Keratinocyte (primary cell): ENCODE measurements at regions not wholly inside any gene's neighbourhood (a gene's known extent, or its start where the extent isn't known, plus 50 kb on each side); places are given as distances from the start of the nearest gene placed in this dataset.

ENCODE experiments used
- DNase-seq: peaks from one replicate; pipeline ENCODE4 v3.0.0-alpha.2; 2011; ENCODE audit warnings: low read depth, missing footprints, low spot score
- FAIRE-seq: peaks from 2 replicates; lab custom pipeline; 2011; peaks lifted over from hg19 to GRCh38; lab: Jason Lieb, UNC
- H2AFZ ChIP-seq: 2 replicates; pipeline ENCODE4 v1.6.0; 2012; ENCODE audit warnings: low read length, control low read depth, inconsistent platforms; ENCODE audit not compliant: control insufficient read depth
- H3K27ac ChIP-seq: 2 replicates; pipeline ENCODE4 v1.5.1; 2011; ENCODE audit warnings: low read length; ENCODE audit not compliant: control insufficient read depth, insufficient read depth
- H3K27me3 ChIP-seq: 3 replicates; pipeline ENCODE4 v1.6.0; 2011; ENCODE audit warnings: low read length; ENCODE audit not compliant: control insufficient read depth, insufficient read depth; ENCODE audit errors: extremely low read depth
- H3K36me3 ChIP-seq, 2 experiments: 2 replicates in 1 of 2; 3 replicates in 1 of 2; pipeline ENCODE4 v1.5.1; 2011; ENCODE audit warnings: low read length in 2 of 2, mild to moderate bottlenecking in 1 of 2; ENCODE audit not compliant: control insufficient read depth in 2 of 2, insufficient read depth in 2 of 2; ENCODE audit errors: extremely low read depth in 1 of 2
- H3K4me1 ChIP-seq: 3 replicates; pipeline ENCODE4 v1.5.1; 2011; ENCODE audit warnings: low read length; ENCODE audit not compliant: control insufficient read depth, insufficient read depth; ENCODE audit errors: extremely low read depth
- H3K4me2 ChIP-seq: 3 replicates; pipeline ENCODE4 v1.6.0; 2011; ENCODE audit warnings: low read depth, low read length; ENCODE audit not compliant: control insufficient read depth, insufficient read depth; ENCODE audit errors: extremely low read depth
- H3K4me3 ChIP-seq, 3 experiments: fragments of 200-600 bp in 1 of 3; sonication (generic) in 1 of 3; 2 replicates in 2 of 3; 3 replicates in 1 of 3; pipeline ENCODE4 v1.5.1; 2011 to 2016; ENCODE audit warnings: low read length in 3 of 3, mild to moderate bottlenecking in 3 of 3, control low read depth in 2 of 3, inconsistent platforms in 1 of 3, low read depth in 1 of 3, mixed read lengths in 1 of 3, mixed run types in 1 of 3, moderate library complexity in 1 of 3; ENCODE audit not compliant: control insufficient read depth in 2 of 3, insufficient read depth in 2 of 3; ENCODE audit errors: extremely low read depth in 1 of 3
- H3K79me2 ChIP-seq: 2 replicates; pipeline ENCODE4 v1.6.0; 2012; ENCODE audit warnings: low read length; ENCODE audit not compliant: control insufficient read depth, insufficient read depth
- H3K9ac ChIP-seq: 3 replicates; pipeline ENCODE4 v1.6.0; 2011; ENCODE audit warnings: low read length; ENCODE audit not compliant: control insufficient read depth, insufficient read depth; ENCODE audit errors: extremely low read depth
- H3K9me1 ChIP-seq: 3 replicates; pipeline ENCODE4 v1.6.0; 2011; ENCODE audit warnings: low read length; ENCODE audit not compliant: control insufficient read depth, insufficient read depth; ENCODE audit errors: extremely low read depth
- H3K9me3 ChIP-seq: 2 replicates; pipeline ENCODE4 v1.5.1; 2012; ENCODE audit warnings: low read depth, low read length; ENCODE audit not compliant: control insufficient read depth
- H4K20me1 ChIP-seq: 3 replicates; pipeline ENCODE4 v1.6.0; 2011; ENCODE audit warnings: low read length; ENCODE audit not compliant: control insufficient read depth, insufficient read depth; ENCODE audit errors: extremely low read depth
- CTCF ChIP-seq, 3 experiments: IDR thresholded peaks in 1 of 3; conservative IDR thresholded peaks in 1 of 3; optimal IDR thresholded peaks in 1 of 3; 2 replicates in 2 of 3; 3 replicates in 1 of 3; pipeline versions ENCODE3 to v1.5.1; 2011; ENCODE audit warnings: low read length in 3 of 3, mild to moderate bottlenecking in 3 of 3, moderate library complexity in 2 of 3, control low read depth in 1 of 3, inconsistent platforms in 1 of 3; ENCODE audit not compliant: insufficient read depth in 2 of 3; ENCODE audit errors: extremely low read depth in 1 of 3
- EZH2 ChIP-seq: IDR thresholded peaks from one replicate; pipeline ENCODE4 v1.6.1; 2012; ENCODE audit warnings: inconsistent platforms, mild to moderate bottlenecking, low read length, moderate library complexity
- dilution Hi-C: fragments of 300-500 bp; cut with MboI; formaldehyde crosslinking; loops from one replicate; pipeline ENCODE4 v1.7.0; 2020; ENCODE audit warnings: low sequenced_read_pairs; ENCODE audit not compliant: extremely low pct_ligation_motif_present

- H4K20me1 ChIP-seq: no peaks in the 10 kb centered on the region
- TF ChIP-seq CTCF (optimal IDR thresholded peaks at IDR 0.05 in 1 of 3, IDR thresholded peaks at IDR 0.05 in 1 of 3, conservative IDR thresholded peaks at IDR 0.05 in 1 of 3; ENCODE audit: extremely low read depth in 1 of 3, insufficient read depth in 2 of 3, low read length in 3 of 3): no peak
- no peak for TF ChIP-seq EZH2
- FAIRE-seq: peak; percentile 65
- H3K36me3 ChIP-seq: no peaks in the 10 kb centered on the region
- no peaks in the 10 kb centered on the region for H3K27me3 ChIP-seq
- H3K4me1 ChIP-seq: peaks cover 18% of the 10 kb centered on the region
- no peaks in the 10 kb centered on the region for H3K9me1 ChIP-seq
- dilution Hi-C loops: no loop called here
- H2AFZ ChIP-seq: no peak overlapping the region
- H3K4me3 ChIP-seq: no peak overlapping the region
- H3K9me3 ChIP-seq: no peaks in the 10 kb centered on the region
- H3K4me2 ChIP-seq: no peak overlapping the region
- no peaks in the 10 kb centered on the region for H3K79me2 ChIP-seq
- H3K27ac ChIP-seq: no peak overlapping the region
- DNase-seq: no peak
- no peak overlapping the region for H3K9ac ChIP-seq
These were observed 94.1 kb downstream of the HSPH1 start for GRCh38 chr13:31067416-31068118.

GRCh38 chr13:31064636-31065035 is 97.1 kb downstream of the HSPH1 start:
- Histone ChIP-seq H3K79me2 (no peaks in the 10 kb centered on the region), H3K4me2 (no peak overlapping the region), H3K9ac (no peak overlapping the region), H3K9me3 (no peaks in the 10 kb centered on the region), H3K4me1 (peaks cover 18% of the 10 kb centered on the region), H3K27ac (no peak overlapping the region), H3K27me3 (no peaks in the 10 kb centered on the region), H4K20me1 (no peaks in the 10 kb centered on the region), H2AFZ (no peak overlapping the region), H3K36me3 (no peaks in the 10 kb centered on the region), H3K9me1 (no peaks in the 10 kb centered on the region), H3K4me3 (no peak overlapping the region)
- TF ChIP-seq EZH2: no peak
- TF ChIP-seq CTCF (optimal IDR thresholded peaks at IDR 0.05 in 1 of 3, IDR thresholded peaks at IDR 0.05 in 1 of 3, conservative IDR thresholded peaks at IDR 0.05 in 1 of 3; ENCODE audit: extremely low read depth in 1 of 3, insufficient read depth in 2 of 3, low read length in 3 of 3): no peak
- DNase-seq (no peak), FAIRE-seq (no peak)
- dilution Hi-C loops: no loop called here
